Adrenal gland (tissue), 9 donors: ENCODE measurements at regions not wholly inside any gene's neighbourhood (a gene's known extent, or its start where the extent isn't known, plus 50 kb on each side); places are given as distances from the start of the nearest gene placed in this dataset.

ENCODE experiments used
- DNase-seq, 7 donors: peaks; one replicate each; pipeline ENCODE4 v3.0.0-alpha.2; 2019 to 2020
- H3K27ac ChIP-seq, 5 donors: fragments of 200-600 bp; sonication (generic) in 4 of 5; 1 replicate in 3 of 5; 2 replicates in 2 of 5; pipeline versions ENCODE4 v1.5.1 to v1.8.0; 2016 to 2020; ENCODE audit warnings: mild to moderate bottlenecking in 1 of 5
- H3K27me3 ChIP-seq: fragments of 200-600 bp; 2 replicates; pipeline ENCODE4 v1.8.0; 2021
- H3K36me3 ChIP-seq, 2 donors: fragments of 200-600 bp; replicated peaks in 1 of 2; 1 replicate in 1 of 2; 2 replicates in 1 of 2; pipeline versions ENCODE4 v1.5.1 to v1.8.0; 2018 to 2022
- H3K4me1 ChIP-seq, 2 donors: fragments of 200-600 bp; replicated peaks in 1 of 2; 1 replicate in 1 of 2; 2 replicates in 1 of 2; pipeline versions ENCODE4 v1.5.1 to v1.8.0; 2018 to 2021
- H3K4me3 ChIP-seq, 4 donors: fragments of 200-600 bp; sonication (generic) in 3 of 4; one replicate each; pipeline ENCODE4 v1.5.1; 2016 to 2018
- H3K9me3 ChIP-seq, 3 donors: fragments of 200-600 bp; sonication (generic) in 1 of 3; replicated peaks in 1 of 3; 1 replicate in 2 of 3; 2 replicates in 1 of 3; pipeline versions ENCODE4 v1.5.1 to v1.8.0; 2016 to 2021
- POLR2A ChIP-seq, 2 donors: fragments of 450-650 bp; IDR thresholded peaks; one replicate each; pipeline ENCODE4 v1.6.1; 2017; ENCODE audit warnings: antibody characterized with exemption in 2 of 2, mild to moderate bottlenecking in 2 of 2, moderate library complexity in 1 of 2
- WGBS, 4 donors: extraction: QIAGEN DNeasy Blood & Tissue Kit in 2 of 4; methylation state at CpG; one replicate each; pipeline versions ENCODE4 v1.1.5 to v1.1.7; 2013 to 2017; 5-methylcytosine and 5-hydroxymethylcytosine counted together
- intact Hi-C, 2 donors: fragments of 100-400 bp; cut with DNase I; formaldehyde crosslinking; loops; one replicate each; pipeline versions ENCODE4 v1.14.1 to v1.15.0; 2022 to 2023
- TF ChIP-seq, protein P1 (sequence below), 6 experiments: fragments of 450-650 bp in 4 of 6; fragments of 200-600 bp in 2 of 6; sonication (generic) in 1 of 6; IDR thresholded peaks; 1 replicate in 5 of 6; 2 replicates in 1 of 6; pipeline versions ENCODE4 v1.5.1 to v1.8.0; 2016 to 2021; ENCODE audit warnings: antibody characterized with exemption in 6 of 6, mild to moderate bottlenecking in 2 of 6, moderate library complexity in 1 of 6
- donor health status: healthy with polysubstance abuse.
- donor health status: Bipolar disorder and iron deficiency.
- donor health status: DM: yes; HTN: yes; CAD: no.
- donor health status: DM: no; HTN: no; CAD: no.
- donor health status: DM: no; HTN: no; CAD: no.

DNA sequence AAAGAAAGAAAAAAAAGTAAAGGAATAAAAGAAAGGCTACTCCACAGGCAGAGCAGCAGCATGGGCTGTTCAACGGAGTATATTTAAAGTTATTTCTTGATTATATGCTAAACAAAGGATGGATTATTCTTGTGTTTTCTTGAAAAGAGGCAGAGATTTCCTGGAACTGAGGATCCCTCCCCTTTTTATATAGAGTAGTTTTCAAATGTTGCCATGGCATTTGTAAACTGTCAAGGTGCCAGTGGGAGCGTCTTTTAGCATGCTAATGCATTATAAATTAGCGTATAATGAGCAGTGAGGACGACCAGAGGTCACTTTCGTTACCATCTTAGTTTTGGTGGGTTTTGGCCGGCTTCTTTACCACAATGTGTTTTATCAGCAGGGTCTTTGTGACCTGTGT is 383.0 kb downstream of the PCNX1 start:
- no peaks in the 10 kb centered on the region for H3K36me3 ChIP-seq
- DNase-seq, result no peak
- WGBS, 4 donors, result 84 to 91% (median 89%) methylated on average over 6 of the region's 6 CpGs
- peak overlapping the region in 2 of 5 donors; percentile 77 to 80 for H3K27ac ChIP-seq
- H3K4me1 ChIP-seq, result peaks cover 5 to 16% of the 10 kb centered on the region in 2 donors
- no peaks in the 10 kb centered on the region for H3K9me3 ChIP-seq
- H3K4me3 ChIP-seq, result no peak overlapping the region
- H3K27me3 ChIP-seq, result no peaks in the 10 kb centered on the region
- TF ChIP-seq POLR2A (IDR thresholded peaks at IDR 0.05), result no peak
- intact Hi-C loops, result no loop called here

DNA sequence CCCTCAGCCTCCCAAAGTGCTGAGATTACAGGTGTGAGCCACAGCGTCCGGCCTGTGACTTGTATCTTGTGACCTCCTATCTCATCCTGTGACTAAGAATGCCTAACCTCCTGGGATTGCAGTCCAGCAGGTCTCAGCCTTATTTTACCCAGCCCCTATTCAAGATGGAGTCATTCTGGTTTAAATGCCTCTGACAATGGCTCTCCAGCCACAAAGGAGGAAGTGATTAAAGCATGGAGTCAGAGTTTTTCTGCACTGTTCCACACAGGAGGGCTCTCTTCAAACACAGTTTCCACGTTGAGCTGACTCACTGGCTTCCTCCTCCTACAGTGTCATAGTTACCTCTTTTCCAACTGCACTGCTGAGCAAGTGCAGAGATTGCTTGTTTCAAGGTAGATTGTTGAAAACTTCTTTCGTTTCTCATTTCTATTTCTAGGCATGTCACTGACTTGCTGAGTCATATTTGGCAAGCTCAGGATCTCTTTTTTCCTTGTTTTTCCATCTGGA is 383.8 kb downstream of the PCNX1 start:
- DNase-seq, result peak; percentile 38 to 75 (median 72)
- Histone ChIP-seq H3K27ac (peak overlapping the region in 4 of 5 donors; percentile 21 to 93 (median 78)), H3K9me3 (no peaks in the 10 kb centered on the region), H3K4me1 (peaks cover 5 to 16% of the 10 kb centered on the region in 2 donors), H3K27me3 (no peaks in the 10 kb centered on the region), H3K4me3 (no peak overlapping the region), H3K36me3 (no peaks in the 10 kb centered on the region)
- 3 to 46% (median 29%) methylated on average over 2 to 4 of the region's 4 CpGs for WGBS, 4 donors
- TF ChIP-seq POLR2A (IDR thresholded peaks at IDR 0.05), result peak in 1 of 2 donors; percentile 40
- TF ChIP-seq, protein P1, sequence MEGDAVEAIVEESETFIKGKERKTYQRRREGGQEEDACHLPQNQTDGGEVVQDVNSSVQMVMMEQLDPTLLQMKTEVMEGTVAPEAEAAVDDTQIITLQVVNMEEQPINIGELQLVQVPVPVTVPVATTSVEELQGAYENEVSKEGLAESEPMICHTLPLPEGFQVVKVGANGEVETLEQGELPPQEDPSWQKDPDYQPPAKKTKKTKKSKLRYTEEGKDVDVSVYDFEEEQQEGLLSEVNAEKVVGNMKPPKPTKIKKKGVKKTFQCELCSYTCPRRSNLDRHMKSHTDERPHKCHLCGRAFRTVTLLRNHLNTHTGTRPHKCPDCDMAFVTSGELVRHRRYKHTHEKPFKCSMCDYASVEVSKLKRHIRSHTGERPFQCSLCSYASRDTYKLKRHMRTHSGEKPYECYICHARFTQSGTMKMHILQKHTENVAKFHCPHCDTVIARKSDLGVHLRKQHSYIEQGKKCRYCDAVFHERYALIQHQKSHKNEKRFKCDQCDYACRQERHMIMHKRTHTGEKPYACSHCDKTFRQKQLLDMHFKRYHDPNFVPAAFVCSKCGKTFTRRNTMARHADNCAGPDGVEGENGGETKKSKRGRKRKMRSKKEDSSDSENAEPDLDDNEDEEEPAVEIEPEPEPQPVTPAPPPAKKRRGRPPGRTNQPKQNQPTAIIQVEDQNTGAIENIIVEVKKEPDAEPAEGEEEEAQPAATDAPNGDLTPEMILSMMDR (IDR thresholded peaks at IDR 0.05), result no peak
- intact Hi-C loops, result no loop called here

DNA sequence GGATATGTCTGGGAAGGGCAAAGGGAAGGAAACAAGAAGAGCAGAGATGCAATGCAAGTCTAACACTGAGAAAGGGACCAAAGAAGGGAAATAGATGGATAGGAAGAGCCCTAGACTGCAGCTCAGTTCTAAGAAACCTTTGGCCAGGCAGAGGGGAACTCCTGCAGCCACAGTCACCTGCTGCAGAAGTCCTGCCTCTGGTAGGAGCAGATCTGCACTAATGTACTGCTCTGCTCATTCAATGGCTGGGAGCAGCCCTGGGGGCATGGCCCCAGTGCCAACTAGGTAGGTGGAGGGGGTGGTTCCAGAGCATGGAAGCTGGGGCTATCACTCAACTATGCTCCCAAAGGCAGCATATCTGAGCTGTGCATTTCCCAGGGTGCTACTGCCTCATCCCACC is 388.9 kb downstream of the PCNX1 start:
- DNase-seq, result no peak
- H3K27ac ChIP-seq, result no peak overlapping the region
- H3K27me3 ChIP-seq, result no peaks in the 10 kb centered on the region
- no peaks in the 10 kb centered on the region for H3K9me3 ChIP-seq
- H3K36me3 ChIP-seq, result no peaks in the 10 kb centered on the region
- no peak overlapping the region for H3K4me3 ChIP-seq
- intact Hi-C loops, result no loop called here
- TF ChIP-seq, protein P1 (IDR thresholded peaks at IDR 0.05), result no peak
- TF ChIP-seq POLR2A (IDR thresholded peaks at IDR 0.05), result no peak
- H3K4me1 ChIP-seq, result peaks cover 0 to 7% of the 10 kb centered on the region in 2 donors

DNA sequence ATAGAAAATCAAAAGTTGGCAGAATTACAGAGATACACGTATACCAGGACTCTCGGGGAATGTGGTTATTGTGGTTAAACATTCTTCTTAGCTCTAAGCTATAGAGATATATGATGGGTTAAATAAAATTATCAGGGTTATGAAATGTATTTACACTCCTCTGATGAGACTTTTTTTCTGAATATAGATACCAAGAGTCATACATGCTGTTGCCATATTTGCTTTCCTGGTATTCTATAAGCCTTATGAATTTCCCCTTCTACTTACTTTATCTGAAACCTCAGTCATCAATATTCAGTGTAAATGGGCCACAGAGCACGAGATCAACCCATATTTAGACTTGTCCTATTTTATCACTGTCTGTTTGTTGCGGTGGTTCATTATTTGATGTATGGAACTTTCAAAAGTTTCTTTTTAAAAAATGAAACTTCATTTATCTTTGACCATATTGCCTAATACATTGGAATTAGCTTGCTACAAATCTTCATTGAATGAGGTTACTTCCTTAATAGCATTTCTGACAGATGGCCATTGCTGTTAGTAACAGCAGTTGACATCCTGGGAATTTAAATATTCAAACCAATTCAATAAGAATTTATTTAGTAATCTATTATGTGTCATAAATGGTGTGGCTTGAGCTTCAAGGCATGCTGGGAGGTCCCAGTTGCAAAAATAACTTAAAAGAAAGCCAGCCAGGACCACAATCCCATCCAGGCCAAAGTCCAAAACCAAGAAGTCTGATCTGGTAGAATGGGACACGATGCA is 393.5 kb downstream of the PCNX1 start:
- H3K27ac ChIP-seq, result no peak overlapping the region
- 64 to 75% (median 73%) methylated on average over 5 of the region's 5 CpGs for WGBS, 4 donors
- H3K36me3 ChIP-seq, result no peaks in the 10 kb centered on the region
- H3K27me3 ChIP-seq, result no peaks in the 10 kb centered on the region
- H3K4me3 ChIP-seq, result no peak overlapping the region
- intact Hi-C loops, result no loop called here
- DNase-seq, result no peak
- TF ChIP-seq POLR2A (IDR thresholded peaks at IDR 0.05), result no peak
- TF ChIP-seq, protein P1 (IDR thresholded peaks at IDR 0.05), result no peak
- H3K9me3 ChIP-seq, result no peaks in the 10 kb centered on the region
- no peaks in the 10 kb centered on the region for H3K4me1 ChIP-seq

DNA sequence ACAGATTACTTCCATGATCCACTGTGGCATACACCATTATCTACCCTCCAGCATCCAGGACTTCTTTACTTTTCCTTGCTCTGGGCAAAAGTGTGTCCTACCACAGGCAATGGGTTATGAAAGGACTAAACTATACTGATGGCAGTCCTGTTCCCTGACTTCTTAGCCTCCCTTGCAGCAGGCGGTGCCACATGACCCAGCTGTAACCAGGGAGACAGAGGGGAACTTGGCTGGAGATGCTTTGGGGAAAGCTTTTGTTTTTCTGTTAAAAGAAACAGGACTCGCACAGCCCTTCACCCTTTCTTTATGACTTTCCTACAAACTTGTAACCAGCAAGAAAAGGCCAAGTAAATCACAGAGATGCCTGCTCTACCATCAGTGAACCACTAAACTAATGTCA is 394.4 kb downstream of the PCNX1 start:
- no peak for DNase-seq
- intact Hi-C loops, result no loop called here
- 90 to 94% (median 93%) methylated on average over 2 of the region's 2 CpGs for WGBS, 4 donors
- Histone ChIP-seq H3K9me3 (no peaks in the 10 kb centered on the region), H3K27me3 (no peaks in the 10 kb centered on the region), H3K27ac (no peak overlapping the region), H3K4me3 (no peak overlapping the region), H3K36me3 (no peaks in the 10 kb centered on the region), H3K4me1 (no peaks in the 10 kb centered on the region)
- TF ChIP-seq, protein P1 (IDR thresholded peaks at IDR 0.05), result no peak
